Stimulated activated CD4-positive, alpha-beta T cell treated with anti-CD3 and anti-CD28 coated beads, Interleukin-4, amount 100 ng/mL, for 4 hours (primary cell): ENCODE measurements at regions not wholly inside any gene's neighbourhood (a gene's known extent, or its start where the extent isn't known, plus 50 kb on each side); places are given as distances from the start of the nearest gene placed in this dataset.
A peak's percentile ranks its signal among the peaks of the same experiment; 100 is the strongest.

ENCODE experiments used
- DNase-seq, 2 experiments: peaks; one replicate each; pipeline ENCODE4 v3.0.0-alpha.2; 2020

DNA sequence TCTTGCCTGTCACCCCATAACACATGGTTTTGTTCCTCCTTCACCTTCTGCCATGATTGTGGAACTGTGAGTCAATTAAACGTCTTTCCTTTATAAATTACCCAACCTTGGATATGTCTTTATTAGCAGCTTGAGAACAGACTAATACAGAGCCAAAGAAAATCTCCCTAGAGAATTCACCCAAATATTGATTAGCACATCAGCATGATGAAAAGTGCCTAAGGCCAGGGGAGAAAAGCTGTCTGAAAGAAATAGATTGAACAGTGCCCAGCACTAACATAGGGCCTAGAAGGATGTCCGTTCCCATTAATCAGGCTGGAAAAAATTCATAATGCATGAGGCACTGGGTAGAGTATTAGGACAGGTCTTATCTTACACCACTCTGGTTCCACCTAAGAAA lies 111.9 kb upstream of the CALN1 start:
- DNase-seq: no peak

DNA sequence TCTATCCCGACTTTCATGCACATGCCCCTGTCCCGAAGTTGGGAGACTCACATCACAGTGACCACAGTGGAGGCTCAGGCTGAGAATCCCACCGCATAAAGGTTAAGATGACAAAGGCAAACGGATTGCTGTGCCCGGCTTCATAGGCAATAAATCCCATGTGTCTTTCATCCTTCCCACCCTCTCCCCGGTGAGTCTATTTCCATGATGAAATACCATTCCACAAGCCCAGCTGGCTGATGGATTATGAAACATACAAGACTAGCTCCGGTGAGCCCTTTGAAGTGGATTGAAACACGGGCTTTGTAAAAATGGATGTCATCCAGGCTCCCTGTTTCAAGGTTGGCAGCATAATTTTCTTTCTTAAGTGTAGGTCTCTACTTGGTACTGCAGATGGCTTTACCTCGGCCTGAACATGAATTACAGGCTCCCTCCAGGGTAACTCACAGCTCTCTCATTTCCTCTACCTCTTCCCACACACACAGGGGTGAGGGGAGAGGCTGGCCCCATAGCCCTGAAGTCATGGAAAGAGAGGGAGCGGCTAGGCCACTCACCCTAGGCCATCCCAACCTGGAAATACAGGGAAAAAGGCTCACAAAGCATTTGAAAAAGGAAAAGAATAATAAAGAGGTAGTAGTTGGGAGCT lies 92.0 kb upstream of the CALN1 start:
- DNase-seq: no peak

DNA sequence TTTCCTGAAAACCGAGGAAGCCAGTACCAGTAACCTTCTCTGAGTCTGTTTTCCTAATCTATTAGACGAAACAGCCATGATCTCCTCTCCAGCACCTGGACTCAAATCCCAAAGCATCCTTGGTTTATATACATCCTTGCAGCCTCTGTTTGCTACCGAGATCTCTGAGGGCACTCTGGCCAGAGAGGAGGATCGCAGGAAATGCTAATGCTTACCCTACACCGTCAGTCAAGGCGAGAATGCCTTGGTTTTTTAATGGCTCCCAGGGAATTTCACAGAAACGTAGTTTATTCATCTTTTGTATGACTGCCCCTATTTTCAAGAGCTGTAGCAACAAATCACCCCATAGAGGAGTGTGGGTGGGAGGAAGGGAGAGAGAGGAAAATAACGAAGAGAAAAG lies 91.5 kb upstream of the CALN1 start:
- no peak for DNase-seq

DNA sequence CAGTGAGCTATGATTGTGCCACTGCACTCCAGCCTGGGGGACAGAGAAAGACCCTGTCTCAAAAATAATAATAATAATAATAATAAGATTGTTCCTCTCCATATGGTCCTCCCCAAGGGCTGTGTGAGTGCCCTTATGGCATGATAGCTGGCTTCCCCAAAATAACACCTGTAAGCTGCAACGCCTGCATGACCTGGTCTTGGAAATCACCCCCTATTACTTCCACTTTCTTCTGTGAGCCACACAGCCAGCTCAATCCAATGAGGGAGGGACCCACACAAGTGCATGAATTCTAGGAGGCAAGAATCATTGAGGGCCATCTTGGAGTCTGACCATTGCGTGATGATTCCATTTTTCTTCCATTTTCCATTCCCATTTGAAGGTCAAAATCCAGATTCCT lies 82.7 kb upstream of the CALN1 start:
- DNase-seq: no peak

DNA sequence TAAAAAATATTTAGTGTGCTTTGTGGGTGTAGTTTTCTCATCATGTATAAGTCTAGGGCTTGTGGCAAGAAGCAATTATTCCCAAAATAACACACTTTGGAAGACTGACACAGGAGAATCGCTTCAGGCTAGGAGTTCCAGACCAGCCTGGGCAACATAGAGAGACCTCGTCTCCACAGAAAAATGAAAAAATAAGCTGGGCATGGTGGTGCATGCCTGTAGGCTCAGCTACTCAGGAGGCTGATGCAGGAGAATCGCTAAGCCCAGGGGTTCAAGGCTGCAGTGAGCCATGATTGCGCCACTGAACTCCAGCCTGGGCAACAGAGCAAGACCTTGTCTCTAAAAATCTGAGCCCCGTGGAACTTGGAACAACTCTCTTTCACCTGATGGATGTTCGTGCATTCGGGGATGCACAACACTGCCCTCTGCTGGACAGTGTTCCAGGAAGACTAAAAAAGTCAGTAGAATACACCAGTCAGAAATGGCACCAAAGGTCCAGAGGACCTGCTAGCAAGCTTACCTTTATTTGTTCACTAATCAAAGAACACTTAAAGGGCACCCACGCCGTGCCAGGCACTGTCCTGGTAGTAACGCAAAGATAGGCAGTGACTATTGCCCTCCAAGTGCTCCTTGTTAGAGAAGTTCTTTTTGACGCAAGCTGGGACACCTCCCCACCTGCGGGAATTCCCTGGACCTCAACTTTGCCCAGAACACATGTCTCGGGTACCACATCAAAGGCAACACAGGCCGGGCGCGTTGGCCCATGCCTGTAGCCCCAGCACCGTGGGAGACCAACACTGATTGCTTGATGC lies 81.9 kb upstream of the CALN1 start:
- peak; percentile 3 to 43 for DNase-seq

DNA sequence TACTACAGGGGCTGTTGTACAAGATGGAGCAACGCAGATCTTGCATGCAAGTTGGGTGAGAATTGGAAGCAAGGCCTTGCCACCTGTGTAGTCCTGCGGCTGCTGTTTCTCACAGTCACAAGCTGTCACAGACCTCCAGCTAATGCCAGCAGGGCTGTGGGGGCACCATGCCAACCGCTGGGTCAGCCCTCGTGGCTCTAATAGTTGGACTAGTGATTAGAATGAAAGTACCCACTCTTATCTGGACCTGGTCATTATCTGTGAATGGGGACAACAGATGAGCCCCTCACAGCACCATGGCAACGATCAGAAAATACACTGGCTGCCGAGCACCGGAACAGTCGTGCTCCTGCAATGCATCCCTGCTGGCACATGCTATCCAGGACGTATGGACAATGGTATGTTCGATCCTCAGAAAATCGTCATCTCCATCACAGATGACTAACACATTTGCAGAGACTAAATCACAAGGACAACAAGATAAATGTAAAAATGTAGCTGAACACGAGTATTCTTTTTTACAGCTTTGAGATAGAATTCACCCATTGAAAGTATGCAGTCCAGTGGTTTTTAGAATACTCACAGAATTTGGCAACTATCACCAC lies 80.4 kb upstream of the CALN1 start:
- DNase-seq: no peak

DNA sequence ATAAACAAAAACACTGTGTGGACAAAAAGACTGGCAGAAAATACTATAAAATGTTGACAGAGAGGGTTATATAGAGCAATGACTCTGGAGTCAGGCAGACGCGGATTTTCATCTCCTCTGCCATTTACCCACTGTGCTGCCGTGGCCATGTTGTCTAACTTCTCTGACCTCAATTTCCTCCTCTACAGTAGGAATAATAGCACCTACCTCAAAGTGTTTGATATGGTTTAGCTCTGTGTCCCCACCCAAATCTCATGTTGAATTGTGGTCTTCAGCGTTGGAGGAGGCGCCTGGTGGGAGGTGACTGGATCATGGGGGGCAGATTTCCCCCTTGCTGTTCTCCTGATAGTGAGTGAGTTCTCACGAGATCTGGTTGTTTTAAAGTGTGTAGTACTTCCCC lies 78.2 kb upstream of the CALN1 start:
- no peak for DNase-seq

DNA sequence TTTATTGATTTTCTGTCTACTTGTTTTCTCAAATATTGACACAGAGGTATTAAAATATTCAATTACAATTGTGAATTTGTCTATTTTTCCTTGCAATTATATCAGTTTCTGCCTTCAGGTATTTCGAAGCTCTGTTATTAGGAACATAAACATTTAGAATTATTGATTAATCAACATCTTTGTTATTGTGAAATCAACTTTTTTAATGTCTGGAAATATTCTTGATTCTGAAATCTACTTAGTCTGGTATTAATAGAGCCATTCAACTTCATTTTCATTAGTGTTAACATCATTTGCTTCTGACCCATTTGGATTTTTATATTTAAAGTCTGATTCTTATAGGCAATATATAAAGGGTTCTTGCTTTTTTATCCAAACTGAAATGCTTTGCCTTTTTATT lies 69.8 kb upstream of the CALN1 start:
- no peak for DNase-seq

DNA sequence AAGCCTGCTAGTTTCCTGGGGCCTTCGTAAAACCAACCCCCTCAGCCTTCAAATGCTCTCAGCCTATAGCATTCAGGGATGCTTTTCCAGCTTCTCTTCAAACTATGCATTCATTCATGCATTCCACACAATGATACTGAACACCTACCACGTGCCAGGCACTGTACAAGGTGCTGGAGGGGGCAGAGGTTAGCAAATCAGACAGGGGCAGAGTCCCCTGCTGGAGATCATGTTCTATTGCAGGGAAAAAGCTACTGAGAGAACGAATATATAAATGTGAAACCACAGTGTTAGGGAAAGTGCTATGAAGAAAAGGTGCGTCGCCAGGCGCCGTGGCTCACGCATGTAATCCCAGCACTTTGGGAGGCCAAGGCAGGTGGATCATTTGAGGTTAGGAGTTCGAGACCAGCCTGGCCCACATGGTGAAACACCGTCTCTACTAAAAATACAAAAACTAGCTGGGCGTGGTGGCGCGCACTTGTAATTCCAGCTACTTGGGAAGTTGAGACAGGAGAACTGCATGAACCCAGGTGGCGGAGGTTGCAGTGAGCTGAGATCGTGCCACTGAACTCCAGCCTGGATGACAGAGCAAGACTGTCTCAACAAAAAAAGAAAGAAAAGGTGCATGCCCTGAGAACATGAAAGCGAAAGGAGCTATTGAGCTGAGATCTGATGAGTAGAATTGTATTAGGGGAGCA lies 64.6 kb upstream of the CALN1 start:
- DNase-seq: no peak

DNA sequence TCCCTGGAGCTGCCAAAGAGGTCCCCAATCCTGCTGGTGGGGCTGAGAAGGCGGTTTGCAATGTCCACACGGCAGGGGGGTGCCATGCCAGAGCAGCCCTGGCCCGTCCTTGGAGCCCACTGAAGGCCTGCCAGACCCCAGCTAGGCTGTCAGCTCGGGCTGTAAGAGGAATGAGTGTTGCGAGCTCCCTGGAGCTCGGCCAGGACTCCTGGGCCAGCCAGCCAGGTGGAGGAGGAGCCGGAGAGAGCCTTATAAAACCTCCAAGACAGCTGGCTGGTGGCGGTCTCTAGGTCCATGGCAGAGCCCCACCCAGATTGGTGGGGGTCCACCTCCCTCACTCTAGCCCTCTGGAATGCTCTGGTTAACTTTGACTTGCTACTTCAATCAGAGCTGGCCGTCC lies 55.1 kb upstream of the CALN1 start:
- no peak for DNase-seq

DNA sequence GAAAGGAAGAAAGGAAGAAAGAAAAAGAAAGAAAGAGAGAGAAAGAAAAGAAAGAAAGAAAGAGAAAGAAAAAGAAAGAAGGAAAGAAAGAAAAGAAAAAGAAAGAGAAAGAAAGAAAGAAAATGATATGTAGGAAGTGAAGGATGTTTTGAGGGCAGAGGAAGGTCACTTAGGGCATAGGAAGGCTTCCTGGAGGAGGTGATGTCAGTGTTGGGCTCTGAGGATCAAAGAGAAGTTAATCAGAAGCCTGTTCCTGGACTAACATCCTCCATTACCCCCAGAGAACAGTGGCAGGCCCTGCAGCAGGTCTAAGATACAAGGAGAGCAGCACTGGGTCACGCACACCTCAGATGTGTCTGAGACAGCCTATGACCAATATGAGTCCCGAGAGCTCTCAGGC lies 54.7 kb upstream of the CALN1 start:
- DNase-seq: no peak

DNA sequence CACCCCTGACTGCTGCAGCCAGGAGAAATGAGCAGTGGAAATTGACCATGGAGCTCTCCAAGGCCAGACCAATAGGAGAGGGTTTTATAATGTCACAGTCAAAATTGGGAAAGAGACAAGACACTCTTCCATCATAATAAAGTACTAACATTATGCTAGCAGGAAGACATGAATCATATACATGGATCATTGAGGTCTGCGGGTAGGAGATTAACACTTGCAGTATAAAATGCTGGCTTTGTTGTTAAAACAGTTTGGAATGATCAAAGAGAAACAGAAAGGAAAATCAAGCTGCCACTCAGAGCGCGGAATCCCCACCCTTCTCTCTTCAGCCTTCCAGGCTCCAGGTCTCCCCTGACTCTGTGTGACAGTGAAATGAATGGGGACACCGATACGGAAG lies 53.4 kb upstream of the CALN1 start:
- DNase-seq: no peak

DNA sequence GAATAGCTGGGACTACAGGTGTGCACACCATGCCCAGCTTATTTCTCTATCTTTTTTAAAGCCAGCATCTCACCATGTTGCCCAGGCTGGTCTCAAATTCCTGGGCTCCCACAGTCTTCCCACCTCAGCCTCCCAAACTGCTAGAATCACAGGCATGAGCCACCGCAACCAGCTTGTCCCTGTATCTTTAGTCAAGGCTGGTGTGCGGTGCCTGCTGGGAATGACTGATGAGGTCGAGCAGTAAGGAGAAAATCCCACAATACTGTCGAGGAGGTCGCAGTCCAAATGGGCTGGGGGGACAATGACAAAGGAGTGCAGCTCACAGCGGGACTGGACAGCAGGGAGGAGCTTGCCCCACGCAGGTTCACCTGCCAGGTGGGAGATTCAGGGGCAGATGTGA lies 50.2 kb upstream of the CALN1 start:
- DNase-seq: no peak
